HG03103 (cell line): ENCODE measurements at regions not wholly inside any gene's neighbourhood (a gene's known extent, or its start where the extent isn't known, plus 50 kb on each side); places are given as distances from the start of the nearest gene placed in this dataset.

Experiments
- ATAC-seq: cut with Tn5 transposase; IDR thresholded peaks from one replicate; pipeline ENCODE4 v1.9.1; 2021; ENCODE audit warnings: low read depth; ENCODE audit not compliant: unreplicated experiment

DNA sequence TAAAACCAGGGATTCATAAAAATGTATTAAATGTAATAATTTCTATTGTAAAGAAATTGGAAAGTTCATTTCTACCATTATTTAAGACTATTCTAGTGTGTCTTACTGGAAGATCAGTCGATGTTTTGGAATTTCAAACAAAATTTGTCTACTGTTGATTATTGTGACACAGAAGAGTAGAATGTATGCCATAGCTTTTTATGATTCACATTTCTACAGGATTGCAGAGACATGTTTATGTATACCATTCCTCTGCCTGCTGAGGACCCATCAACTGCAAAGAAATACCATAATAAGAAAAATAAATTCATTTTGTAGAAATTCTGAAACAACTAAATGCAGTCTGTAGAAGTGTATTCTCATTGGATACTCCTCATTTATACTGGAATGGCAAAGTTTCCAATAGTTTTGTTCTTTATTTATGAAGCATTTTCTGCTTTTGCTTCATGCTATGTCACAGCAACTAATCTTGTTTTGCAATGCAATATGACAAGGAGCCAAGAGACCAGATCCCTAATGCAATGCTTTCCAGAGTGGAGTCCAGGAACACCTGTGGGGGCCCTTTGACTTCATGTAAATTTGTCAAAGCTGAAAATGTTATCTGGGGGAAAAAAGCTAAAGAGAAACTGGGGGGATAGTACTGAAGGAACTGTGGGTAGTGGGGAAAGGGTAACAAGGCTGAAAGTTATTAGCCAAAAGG is 172.9 kb upstream of the LRIG3 start:
- ATAC-seq: no peak

DNA sequence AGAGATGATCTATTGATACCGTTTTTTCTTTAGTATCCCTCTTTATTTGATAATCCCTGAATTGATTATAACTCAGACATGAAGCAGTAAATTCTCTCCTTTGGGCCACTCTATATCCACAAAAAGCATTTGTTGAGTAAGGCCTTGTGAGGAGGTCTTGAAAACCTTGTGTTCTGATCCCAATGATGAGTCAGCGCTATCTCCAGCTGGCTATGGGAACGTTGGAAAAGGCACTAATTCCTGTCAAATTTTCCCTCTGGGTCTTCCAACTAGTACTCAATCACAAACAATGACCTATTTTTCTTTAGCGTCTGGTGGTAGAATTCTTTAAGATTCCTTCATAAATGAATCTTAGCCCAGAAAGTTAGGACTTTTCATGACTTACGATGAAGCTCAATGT is 168.4 kb upstream of the LRIG3 start:
- ATAC-seq: no peak

GRCh38 chr12:59087691-59088090 is 167.4 kb upstream of the LRIG3 start:
- no peak for ATAC-seq

DNA sequence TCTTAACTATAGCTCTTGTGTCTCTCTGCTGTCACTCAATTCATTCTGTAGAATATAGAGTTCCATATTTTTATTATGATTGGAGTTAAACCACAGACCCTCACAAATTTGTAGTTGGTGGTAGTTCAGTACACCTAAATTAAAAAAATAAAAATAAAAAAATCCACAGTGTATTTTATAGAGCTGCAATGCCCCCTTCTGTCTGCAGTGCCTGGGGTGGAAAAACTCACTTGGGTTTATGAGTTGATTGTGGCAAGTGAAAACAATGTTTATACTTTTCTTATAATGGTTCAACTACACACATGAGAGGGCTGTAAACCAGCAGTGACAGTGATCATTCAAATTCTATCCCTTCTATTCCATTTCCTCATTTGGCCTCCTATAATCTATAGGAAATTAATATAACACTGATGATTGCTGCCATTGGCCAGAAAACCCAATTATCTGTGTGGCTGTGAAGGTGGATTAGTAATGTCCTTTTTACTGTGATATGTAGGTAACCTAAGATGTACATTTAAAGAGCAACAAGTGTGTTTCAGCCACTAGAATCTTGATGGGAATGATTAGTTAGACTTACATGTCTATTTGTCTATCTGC is 166.9 kb upstream of the LRIG3 start:
- no peak for ATAC-seq

DNA sequence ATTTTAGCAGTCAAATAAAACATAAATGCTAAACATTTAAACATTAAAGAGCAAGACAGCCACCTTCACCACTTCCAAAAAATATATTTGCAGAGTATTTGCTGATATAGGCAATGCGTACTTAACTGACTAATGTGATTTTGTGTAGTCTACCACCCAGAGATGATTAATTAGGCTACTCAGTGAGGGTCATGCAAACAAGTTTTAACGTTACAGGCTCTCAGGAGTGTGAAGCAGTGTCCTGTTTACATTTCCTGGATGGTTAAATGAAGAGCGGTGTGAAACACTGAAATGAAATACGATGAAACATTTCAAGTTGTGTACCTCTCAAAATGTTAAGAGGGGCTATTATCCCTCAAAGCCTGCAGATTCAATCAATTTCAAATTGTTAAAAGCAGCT is 165.8 kb upstream of the LRIG3 start:
- ATAC-seq: no peak

DNA sequence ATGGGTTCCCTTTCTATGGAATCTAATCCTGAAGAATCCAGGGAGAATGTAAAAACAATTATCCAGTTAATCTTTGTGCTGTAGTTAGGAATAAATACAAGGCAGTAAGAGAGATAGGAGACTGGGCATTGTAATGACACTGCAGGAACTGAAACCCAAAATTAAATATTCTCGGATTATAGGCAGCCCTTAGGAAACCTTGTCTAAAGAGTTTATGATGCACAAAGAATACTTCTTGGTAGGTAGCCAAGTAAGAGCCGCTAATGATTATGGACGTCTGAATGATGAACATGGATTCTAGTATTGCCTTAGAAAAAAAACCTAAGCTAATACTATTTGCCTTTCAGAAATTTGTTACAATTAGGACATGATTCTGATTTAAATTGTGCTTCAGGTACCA is 165.4 kb upstream of the LRIG3 start:
- ATAC-seq: no peak

- no peak for ATAC-seq
Measured at GRCh38 chr12:59084511-59085375, 164.4 kb upstream of the LRIG3 start.

DNA sequence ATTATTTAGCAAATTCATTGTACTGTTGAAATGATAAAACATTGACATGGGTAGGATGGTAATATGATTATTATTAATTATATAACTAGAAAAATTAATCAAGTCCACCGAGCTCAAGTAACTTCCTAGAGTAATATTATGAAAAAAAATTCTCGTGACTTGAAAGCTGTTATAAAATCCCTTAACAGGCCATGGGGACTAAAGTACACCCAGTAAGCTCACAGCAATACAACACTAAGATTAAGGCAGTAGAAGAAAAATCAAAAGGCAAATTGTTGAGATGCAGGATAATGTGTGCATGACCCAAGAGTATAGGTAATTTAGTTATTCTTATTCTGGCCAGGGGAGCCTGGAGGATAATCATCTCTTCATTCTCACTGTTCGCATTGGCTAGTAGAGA is 162.6 kb upstream of the LRIG3 start:
- no peak for ATAC-seq

GRCh38 chr12:59080101-59080500 is 159.8 kb upstream of the LRIG3 start:
- ATAC-seq: no peak

DNA sequence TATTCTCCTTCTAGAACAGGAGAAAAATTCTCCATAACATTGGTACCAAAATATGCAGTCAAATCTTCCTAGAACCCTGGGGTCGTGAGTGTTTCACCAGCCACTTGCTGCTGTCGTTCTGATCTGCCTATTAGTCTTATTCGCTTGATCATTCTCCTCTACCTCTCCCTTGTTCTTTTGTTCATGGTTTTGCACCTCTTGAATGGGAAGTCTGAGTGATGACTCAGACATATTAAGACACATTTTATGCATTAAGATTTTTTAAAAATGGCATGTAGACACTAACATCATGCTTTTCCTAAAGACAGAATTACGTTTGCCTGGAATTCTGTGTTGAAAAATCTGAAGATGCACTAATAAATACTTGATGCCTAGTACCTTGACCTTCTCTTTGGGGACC is 159.2 kb upstream of the LRIG3 start:
- ATAC-seq: no peak

DNA sequence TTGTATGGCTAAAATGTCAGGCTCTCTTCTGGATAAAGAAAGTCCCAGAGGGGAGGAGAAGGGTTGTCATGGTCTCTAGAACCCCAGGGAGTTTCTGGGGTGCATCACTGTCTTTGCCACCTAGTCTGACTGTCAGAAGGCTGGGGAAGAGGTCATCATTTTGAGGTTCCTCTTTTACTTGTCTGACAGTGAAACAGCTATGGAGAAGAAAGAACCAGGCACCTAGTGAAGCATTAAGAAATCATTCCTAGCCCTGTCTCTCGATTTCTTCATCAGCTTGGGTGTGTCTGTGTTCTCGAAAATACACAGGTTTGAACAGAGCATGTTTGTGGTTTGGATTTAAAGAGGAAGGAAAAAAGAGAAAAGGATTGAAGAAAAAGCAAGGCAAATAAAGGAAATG is 158.7 kb upstream of the LRIG3 start:
- no peak for ATAC-seq

DNA sequence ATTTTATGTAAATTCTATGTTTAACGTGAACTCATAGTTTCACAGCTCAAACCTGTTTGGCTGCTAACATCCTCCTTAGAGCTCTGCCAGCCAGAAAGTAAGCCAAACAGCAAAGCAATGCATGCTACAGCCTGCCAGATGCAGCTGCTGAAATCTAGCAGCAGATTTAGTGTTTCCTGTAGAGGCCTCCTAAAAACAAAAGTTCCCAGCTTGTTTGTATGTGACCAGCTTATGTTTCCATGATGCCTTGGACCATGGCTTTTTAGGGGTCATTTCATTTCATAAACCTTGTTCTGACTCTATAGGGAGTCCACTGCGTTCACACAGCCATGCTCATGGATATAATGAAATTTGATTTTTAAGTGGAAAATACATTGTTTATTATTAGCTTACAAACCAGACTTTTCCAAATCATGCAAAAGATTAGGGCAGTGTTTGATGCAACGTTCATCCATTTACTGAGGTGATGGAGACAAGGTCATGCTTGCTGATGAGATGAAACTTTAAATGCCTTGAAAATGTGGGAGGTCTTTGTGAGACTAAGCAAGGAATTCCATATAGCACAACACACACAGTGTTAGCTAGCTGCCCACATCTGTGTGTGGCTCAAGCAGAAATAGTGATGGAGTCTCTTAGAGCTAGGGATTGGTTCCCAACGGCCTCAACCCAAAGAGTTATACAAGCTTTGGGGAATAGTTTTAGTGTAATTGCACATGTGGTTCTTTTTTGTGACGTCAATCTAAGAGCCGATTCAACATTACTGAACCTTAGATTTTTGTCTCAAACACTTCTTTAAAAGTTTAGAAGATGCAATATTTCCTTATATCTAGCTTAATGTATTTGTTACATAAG is 157.5 kb upstream of the LRIG3 start:
- ATAC-seq: no peak

DNA sequence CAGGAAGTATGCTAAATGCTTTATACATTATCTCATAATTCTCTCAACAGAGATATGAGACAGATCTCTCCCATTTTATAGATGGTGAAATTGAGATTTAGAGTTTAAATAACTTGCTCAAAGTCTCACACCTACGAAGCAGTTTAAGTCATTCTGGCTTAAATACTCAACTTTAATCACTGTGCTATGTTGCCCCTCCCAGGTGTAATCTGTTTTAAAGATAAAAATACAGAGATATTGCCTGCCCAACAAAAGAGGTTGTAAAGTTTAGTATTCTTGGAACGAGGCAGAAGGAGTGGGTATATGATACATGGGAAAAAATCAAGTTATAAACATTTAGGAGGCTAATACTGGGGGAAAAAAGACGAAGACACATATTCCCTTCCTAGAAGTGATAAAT is 156.8 kb upstream of the LRIG3 start:
- ATAC-seq: no peak

- no peak for ATAC-seq
Measured at GRCh38 chr12:59076622-59077021, 156.3 kb upstream of the LRIG3 start.

DNA sequence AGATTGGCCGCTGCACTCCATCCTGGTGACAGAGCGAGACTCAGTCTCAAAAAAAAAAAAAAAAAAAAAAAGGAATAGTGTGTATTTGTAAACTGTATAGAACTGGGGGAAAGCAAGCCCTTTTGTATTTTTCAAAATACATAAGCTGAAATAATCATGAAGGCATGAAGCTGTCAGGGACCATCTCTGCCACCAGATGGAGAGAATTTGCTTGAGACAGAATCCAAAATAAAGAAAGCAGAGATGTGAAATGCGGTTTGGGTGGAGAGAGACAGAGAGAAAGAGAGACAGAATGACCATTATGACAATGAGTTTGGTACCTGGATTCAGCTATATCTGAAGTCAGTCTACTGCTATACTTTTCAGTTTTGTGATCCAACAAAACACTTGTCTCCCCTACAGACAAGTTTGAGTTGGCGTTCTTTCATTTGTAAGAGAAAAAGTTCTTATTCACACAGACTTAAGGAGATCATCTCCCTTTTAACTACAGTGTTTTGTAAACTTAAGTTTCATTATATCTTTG is 155.7 kb upstream of the LRIG3 start:
- ATAC-seq: no peak

DNA sequence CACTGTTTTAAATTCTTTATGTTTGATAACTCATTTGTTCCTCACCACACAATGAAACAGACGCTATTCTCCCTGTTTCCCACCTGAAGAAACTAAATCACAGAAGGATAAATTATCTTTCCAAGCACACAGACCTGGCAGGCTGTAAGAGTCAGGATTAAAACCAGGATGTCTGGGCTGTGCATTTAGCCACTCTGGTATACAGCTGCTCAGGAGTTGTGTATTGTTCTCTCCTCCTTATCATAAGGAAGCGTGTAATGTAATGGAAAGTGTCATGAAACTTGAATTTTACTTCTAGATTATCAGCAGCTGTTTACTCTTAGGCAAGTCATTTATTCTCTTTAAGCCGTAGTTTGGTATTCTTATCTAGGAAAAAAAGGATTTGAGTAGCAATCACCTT is 154.8 kb upstream of the LRIG3 start:
- ATAC-seq: no peak

- ATAC-seq: no peak
Measured at GRCh38 chr12:59070322-59070933, 150.1 kb upstream of the LRIG3 start.

DNA sequence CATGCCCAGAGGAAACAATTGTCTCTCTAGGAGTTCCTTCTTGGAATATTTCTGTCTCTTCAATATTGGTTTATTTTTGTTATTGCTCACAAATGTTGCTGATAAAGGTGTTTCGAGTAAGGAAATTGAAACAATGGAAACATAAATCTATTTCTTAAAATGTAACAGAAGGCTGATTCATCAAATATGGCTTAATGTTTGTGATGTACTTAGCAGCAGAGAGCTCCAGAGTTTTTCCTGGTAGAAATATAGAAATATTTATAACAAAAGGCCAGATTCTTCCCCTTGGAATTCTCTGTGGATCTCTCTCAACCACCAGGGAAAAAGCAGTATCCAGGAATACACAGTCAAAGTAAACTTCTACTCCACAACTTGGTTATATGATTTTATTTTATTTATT is 149.2 kb upstream of the LRIG3 start:
- ATAC-seq: no peak

- ATAC-seq: no peak
Measured at GRCh38 chr12:59068436-59068835, 148.1 kb upstream of the LRIG3 start.

GRCh38 chr12:59067083-59067482 is 146.8 kb upstream of the LRIG3 start:
- no peak for ATAC-seq
